Medulla oblongata (tissue), 1 donor: ENCODE measurements at regions not wholly inside any gene's neighbourhood (a gene's known extent, or its start where the extent isn't known, plus 50 kb on each side); places are given as distances from the start of the nearest gene placed in this dataset.
"Not testable (repeated sequence)": the region's sequence is repeated elsewhere in the genome, so short reads cannot be mapped to it uniquely, and the experiment has no call there.

Experiments used
- DNase-seq: peaks from one replicate; pipeline ENCODE4 v3.0.0-alpha.2; 2015; ENCODE audit errors: extremely low spot score

DNA sequence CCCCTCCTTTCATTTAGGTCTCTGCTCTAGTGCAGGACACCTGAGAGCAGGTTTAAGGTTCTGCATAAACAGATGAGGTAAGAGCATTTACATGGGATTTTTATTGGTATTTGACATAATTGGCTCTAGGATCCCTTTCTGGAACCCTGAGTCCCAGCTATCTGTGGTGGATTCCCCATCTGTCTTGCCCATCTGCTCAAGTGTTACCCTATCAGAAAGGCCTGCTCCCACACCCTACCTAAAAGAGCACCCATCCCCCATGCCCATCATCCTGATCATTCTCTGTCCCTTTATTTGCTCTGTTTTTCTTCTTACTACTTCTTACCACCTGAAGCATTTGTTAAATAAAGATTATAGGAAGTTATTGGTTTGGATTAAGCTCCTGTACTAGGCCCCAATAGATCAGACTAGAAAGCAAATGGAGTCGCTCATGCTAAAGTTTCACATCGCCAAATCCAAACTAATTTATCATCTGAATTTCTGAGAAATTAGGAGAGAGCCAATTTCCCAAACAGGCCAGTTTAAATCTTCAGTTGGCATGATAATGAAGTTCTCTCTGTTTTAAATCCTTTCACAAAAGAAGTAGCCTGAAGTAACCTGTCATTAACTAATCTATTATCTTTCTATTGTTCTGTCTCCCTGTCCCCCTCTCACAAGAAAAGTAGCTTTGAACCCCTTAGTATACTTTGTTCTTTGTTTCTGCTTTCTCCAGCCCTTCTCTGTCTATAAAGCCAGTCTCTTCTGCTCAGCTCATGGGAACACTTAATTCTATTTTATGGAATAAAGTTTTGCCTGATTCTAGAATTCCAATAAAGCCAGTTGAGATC, 178.6 kb downstream of the ZNF674 start:
- no peak for DNase-seq

- DNase-seq: no peak
Observed at GRCh38 chrX:46354481-46354880, 190.7 kb downstream of the ZNF674 start.

GRCh38 chrX:46341767-46342322, 203.4 kb downstream of the ZNF674 start:
- DNase-seq: no peak

- no peak for DNase-seq
Observed at GRCh38 chrX:46340696-46341095, 204.5 kb downstream of the ZNF674 start.

GRCh38 chrX:46333550-46333949, 211.7 kb downstream of the ZNF674 start:
- DNase-seq: no peak

DNA sequence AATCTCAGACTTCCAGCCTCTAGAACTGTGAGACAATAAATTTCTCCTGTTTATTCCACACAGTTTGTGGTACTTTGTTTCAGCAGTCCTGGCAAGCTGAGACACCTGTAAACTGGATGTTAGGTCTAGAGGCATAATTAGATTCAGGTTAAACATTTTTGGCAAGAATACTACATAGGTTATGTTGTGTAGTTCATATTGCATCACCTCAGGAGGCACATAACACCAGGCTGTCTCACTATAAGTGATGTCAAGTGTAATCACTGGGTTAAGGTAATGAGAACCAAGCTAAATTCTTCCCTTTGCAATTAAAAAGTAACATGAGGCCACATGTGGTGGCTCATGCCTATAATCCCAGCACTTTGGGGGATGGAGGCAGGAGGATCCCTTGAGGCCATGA, 214.2 kb downstream of the ZNF674 start:
- no peak for DNase-seq

DNA sequence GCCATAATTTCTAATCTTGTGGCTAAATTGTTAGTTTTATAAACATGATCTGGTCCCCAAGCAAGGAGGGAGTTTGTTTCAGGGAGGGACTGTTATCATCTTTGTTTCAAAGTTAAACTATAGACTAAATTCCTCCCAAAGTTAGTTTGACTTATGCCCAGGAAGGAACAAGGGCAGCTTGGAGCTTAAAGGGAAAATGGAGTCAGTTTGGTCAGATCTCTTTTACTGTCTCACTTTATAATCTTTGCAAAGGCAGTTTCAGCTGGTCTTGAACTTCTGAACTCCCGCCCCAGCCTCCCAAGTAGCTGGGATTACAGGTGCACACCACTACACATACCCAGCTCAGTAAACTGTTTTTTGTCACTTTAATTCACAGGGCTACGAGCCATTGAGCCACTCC, 214.7 kb downstream of the ZNF674 start:
- no peak for DNase-seq

GRCh38 chrX:46328133-46328532, 217.1 kb downstream of the ZNF674 start:
- no peak for DNase-seq

GRCh38 chrX:46327566-46328115, 217.6 kb downstream of the ZNF674 start:
- DNase-seq: no peak

- DNase-seq: no peak
Observed at GRCh38 chrX:46326161-46326560, 219.1 kb downstream of the ZNF674 start.

GRCh38 chrX:46325312-46325877, 219.8 kb downstream of the ZNF674 start:
- DNase-seq: no peak

DNA sequence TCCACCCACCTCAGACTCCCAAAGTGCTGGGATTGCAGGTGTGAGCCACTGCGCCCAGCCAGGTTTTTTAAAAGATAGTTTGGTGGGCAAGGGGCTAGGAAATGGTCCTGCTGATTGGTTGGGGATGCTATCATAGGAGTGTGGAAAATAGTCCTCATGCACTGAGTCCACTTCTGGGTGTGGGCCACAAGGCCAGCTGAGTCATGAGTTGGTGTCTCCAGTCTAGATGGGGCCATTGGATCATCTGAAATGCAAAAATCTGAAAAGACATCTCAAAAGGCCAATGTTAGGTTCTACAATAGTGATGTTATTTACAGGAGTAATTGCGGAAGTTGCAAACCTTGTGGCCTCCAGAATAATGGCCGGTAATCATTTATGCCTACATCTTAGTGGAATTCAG, 221.1 kb downstream of the ZNF674 start:
- no peak for DNase-seq

GRCh38 chrX:46322929-46323328, 222.3 kb downstream of the ZNF674 start:
- not testable (repeated sequence) for DNase-seq

DNA sequence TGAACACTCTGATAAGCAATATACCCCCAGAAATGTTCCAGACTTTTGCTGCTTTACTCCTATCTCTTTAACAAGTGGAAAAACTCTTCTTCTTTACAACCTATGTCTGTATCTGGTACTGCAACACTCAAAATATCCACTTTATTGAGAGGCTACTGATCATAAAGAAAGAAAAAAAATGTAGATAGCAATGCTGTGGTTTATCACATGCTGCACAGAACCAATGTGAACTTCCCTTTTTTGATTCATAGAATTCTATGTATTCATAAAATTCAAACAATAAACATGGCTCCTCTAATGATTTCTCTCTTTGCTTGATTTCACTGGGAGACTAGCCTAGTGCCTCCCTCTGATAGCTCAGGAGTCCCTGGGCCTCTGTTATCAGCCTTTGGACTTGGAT, 223.5 kb downstream of the ZNF674 start:
- no peak for DNase-seq

- DNase-seq: no peak
Observed at GRCh38 chrX:46319750-46320149, 225.5 kb downstream of the ZNF674 start.

DNA sequence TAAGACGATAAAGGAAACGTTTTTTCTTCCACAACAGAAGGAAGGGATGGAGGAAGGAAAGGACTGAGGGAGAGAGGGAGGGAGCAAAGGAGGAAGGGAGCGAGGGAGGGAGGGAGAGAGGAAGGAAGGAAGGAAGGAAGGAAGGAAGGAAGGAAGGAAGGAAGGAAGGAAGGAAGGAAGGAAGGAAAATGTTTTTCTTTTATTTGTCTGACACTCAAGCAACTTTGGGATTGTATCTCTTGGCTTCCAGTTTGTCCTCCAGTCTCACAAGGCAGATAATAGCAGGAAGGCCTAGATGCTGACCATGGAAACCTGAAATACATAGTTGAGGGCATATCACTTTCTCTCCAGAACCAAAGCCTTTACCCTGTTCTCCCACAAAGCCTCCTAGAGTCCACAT, 226.7 kb downstream of the ZNF674 start:
- no peak for DNase-seq

DNA sequence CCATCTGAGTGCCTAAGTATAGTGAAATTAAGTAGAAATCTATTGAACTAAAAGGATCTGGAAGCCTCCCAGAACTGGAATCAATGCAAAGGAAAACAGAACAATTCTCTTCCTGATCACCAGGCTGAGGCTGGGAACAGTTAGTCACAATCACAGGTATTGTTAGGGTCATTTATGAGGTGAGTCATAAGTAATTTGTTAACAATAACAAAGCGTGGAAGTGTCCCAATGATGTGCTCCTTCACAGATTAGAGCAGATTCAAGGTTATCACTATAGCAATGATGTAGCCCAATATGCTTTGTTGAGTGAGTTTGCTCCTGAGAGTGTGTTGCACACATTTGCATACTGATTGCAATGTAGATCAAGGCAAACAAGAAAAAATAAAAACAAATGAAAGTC, 228.1 kb downstream of the ZNF674 start:
- no peak for DNase-seq

DNA sequence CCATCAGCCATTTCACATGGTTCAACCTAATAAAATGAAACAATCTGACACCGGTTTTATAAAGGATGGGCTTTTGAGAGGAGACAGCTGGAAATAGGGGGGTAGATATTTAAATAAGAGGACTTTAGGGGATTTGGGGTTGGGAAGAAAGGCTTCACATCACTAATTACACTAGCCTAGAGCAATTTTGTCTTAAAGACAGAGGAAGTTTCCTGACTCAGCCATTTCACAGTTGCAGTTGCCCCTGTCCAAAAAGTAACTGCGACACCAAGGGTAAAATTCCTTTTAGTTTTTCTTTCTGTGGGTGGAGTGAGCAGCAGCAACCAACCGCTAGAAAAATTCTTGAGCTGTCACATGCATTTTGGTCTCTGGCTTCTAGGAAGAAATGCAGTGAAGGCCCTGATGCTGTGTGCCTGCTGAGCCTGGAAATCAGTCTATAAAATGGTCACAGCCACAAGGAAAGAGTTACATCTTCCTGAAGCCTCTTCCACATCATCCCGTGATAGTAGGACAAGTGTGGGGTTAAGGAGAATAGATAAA, 233.6 kb downstream of the ZNF674 start:
- no peak for DNase-seq

GRCh38 chrX:46310815-46311497, 234.3 kb downstream of the ZNF674 start:
- no peak for DNase-seq

GRCh38 chrX:46308110-46308509, 237.1 kb downstream of the ZNF674 start:
- DNase-seq: no peak

GRCh38 chrX:46306103-46306502, 239.1 kb downstream of the ZNF674 start:
- DNase-seq: no peak

GRCh38 chrX:46305431-46305830, 239.8 kb downstream of the ZNF674 start:
- DNase-seq: no peak
